ENCODE measurements at regions not wholly inside any gene's neighbourhood (a gene's known extent, or its start where the extent isn't known, plus 50 kb on each side); places are given as distances from the start of the nearest gene placed in this dataset.

DNA sequence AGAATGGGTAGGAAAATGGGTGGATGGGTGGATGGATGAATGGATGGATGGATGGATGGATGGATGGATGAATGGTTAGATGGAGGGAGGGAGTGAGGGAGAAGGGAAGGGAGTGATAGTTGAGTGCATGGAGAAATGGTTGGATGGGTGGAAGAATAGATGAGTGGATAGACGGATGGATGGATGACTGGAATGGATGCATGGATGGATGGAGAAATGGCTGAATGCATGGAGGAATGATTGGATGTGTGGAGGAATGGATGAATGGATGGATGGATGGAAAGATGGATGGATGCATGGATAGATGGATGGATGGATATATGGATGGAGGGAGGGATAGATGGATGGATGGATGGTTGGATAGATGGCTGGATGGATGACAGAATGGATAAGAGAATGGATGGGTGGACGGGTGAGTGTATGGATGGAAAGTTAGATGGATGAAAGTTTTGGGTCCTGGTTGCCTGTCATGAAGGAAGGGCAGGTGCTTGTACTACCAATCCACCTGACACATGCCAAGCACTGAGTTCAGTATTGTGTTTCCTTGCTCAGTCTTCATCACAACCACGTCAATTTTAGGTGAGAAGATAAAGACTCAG lies 286.5 kb upstream of the RTL1 start:
- H3K27me3 ChIP-seq (ENCODE audit: insufficient read depth, low read length) = no peaks in the 10 kb centered on the region; the same call in 1 of the 2 replicates
- H3K4me3 ChIP-seq (replicated peaks in 1 of 2; ENCODE audit: low read depth in 1 of 2, low read length in 2 of 2) = no peak overlapping the region
- no peak for TF ChIP-seq JUND (IDR thresholded peaks at IDR 0.05)
- H2AFZ ChIP-seq (ENCODE audit: low read depth, low read length, poor library complexity, severe bottlenecking) = no peak overlapping the region
- intact Hi-C loops (cut with micrococcal nuclease) = no loop called here
- H3K9me3 ChIP-seq (ENCODE audit: control insufficient read depth in 1 of 2, insufficient read depth in 1 of 2, low read depth in 1 of 2, low read length in 2 of 2) = no peaks in the 10 kb centered on the region
- RAD21 ChIA-PET (ENCODE audit: low non-redundant PET in 1 of 2, low total read pairs in 2 of 2, uncharacterized antibody in 2 of 2, unreplicated experiment in 2 of 2) = no interaction called here
- no peaks in the 10 kb centered on the region for H3K9me2 ChIP-seq (ENCODE audit: insufficient read depth)
- no peak for DNase-seq (ENCODE audit: low read depth, low spot score)
- H3K36me3 ChIP-seq (ENCODE audit: control insufficient read depth in 1 of 2, insufficient read depth in 2 of 2, low read length in 2 of 2) = no peaks in the 10 kb centered on the region
- ATAC-seq = no peak
- H4K20me1 ChIP-seq (ENCODE audit: insufficient read depth) = no peaks in the 10 kb centered on the region
- H3K9ac ChIP-seq (ENCODE audit: low read length) = no peak overlapping the region
- H3K79me2 ChIP-seq (ENCODE audit: insufficient read depth, low read length) = no peaks in the 10 kb centered on the region
- H3K27ac ChIP-seq (ENCODE audit: low read depth, low read length) = no peak overlapping the region
- H3K4me1 ChIP-seq (ENCODE audit: control insufficient read depth in 1 of 2, insufficient read depth in 2 of 2, low read length in 2 of 2) = no peaks in the 10 kb centered on the region
- no TSS peak for BruUV-seq (replicated peaks)
- CTCF ChIA-PET = no interaction called here
- POLR2A ChIA-PET = no interaction called here
- no peak overlapping the region for H3K4me2 ChIP-seq (ENCODE audit: low read length)

DNA sequence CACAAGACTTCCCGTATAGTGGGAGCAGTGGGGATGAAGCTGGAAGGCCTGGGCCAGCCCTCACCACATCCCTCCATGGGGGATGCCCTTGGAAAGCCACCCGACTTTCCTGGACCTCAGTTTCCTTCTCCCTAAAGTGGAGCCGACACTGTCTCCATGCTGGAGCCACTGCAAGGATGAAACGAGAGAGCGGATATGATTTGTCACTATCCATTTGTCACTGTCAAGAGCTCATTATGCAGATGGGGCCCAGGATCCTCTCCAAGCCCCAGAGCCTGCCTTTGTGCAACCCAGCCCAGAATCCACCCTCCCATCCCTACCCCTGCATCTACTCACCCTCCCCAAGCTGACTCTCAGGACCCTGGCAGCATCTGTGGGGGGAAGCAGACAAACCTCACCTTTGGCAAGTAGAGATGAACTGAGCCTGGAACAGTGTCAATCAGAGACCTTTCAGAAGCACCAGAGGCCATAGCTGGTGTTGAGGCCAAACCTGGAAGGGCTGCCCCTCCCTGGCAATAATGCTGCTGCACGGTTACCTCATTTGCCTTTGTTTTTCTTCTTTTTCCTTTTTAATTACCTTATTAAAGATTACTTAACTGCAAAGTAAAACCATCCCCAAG lies 287.7 kb upstream of the RTL1 start:
- Histone ChIP-seq H2AFZ (ENCODE audit: low read depth, low read length, poor library complexity, severe bottlenecking) (no peak overlapping the region), H3K4me1 (ENCODE audit: control insufficient read depth in 1 of 2, insufficient read depth in 2 of 2, low read length in 2 of 2) (no peaks in the 10 kb centered on the region), H3K79me2 (ENCODE audit: insufficient read depth, low read length) (no peaks in the 10 kb centered on the region), H3K9me3 (ENCODE audit: control insufficient read depth in 1 of 2, insufficient read depth in 1 of 2, low read depth in 1 of 2, low read length in 2 of 2) (no peaks in the 10 kb centered on the region), H3K27me3 (ENCODE audit: insufficient read depth, low read length) (no peaks in the 10 kb centered on the region; the same call in 1 of the 2 replicates), H3K9me2 (ENCODE audit: insufficient read depth) (no peaks in the 10 kb centered on the region), H3K9ac (ENCODE audit: low read length) (no peak overlapping the region), H4K20me1 (ENCODE audit: insufficient read depth) (no peaks in the 10 kb centered on the region), H3K4me2 (ENCODE audit: low read length) (no peak overlapping the region), H3K27ac (ENCODE audit: low read depth, low read length) (no peak overlapping the region), H3K36me3 (ENCODE audit: control insufficient read depth in 1 of 2, insufficient read depth in 2 of 2, low read length in 2 of 2) (no peaks in the 10 kb centered on the region), H3K4me3 (replicated peaks in 1 of 2; ENCODE audit: low read depth in 1 of 2, low read length in 2 of 2) (no peak overlapping the region)
- ATAC-seq (no peak), DNase-seq (ENCODE audit: low read depth, low spot score) (no peak)
- POLR2A ChIA-PET = no interaction called here
- TF ChIP-seq CBX3 (IDR thresholded peaks at IDR 0.05; ENCODE audit: low read depth) (no peak), EGR1 (IDR thresholded peaks at IDR 0.05; ENCODE audit: low read depth) (no peak), POLR2AphosphoS5 (IDR thresholded peaks at IDR 0.05; ENCODE audit: low read depth, low read length) (no peak), ZFX (IDR thresholded peaks at IDR 0.05) (no peak), ELF1 (IDR thresholded peaks at IDR 0.05; ENCODE audit: borderline replicate concordance, low read depth) (no peak), TCF7L2 (IDR thresholded peaks at IDR 0.05; ENCODE audit: borderline replicate concordance, extremely low read depth, insufficient read depth, insufficient read length) (no peak), EZH2 (IDR thresholded peaks at IDR 0.05) (no peak), SP1 (IDR thresholded peaks at IDR 0.05; ENCODE audit: low read depth) (no peak), SIN3A (IDR thresholded peaks at IDR 0.05; ENCODE audit: low read depth) (no peak), ZNF274 (IDR thresholded peaks at IDR 0.05; ENCODE audit: low read depth, low read length) (no peak), ZBTB33 (IDR thresholded peaks at IDR 0.05; ENCODE audit: extremely low read depth, insufficient replicate concordance, low read length) (no peak), FOSL1 (IDR thresholded peaks at IDR 0.05; ENCODE audit: low read depth) (no peak), RAD21 (IDR thresholded peaks at IDR 0.05; ENCODE audit: low read depth) (no peak), MAX (IDR thresholded peaks at IDR 0.05) (no peak)
- CTCF ChIA-PET = no interaction called here
- intact Hi-C loops (cut with micrococcal nuclease) = no loop called here
- RAD21 ChIA-PET (ENCODE audit: low non-redundant PET in 1 of 2, low total read pairs in 2 of 2, uncharacterized antibody in 2 of 2, unreplicated experiment in 2 of 2) = no interaction called here
- no TSS peak for BruUV-seq (replicated peaks)
